Fibroblast of villous mesenchyme (primary cell): ENCODE measurements at regions not wholly inside any gene's neighbourhood (a gene's known extent, or its start where the extent isn't known, plus 50 kb on each side); places are given as distances from the start of the nearest gene placed in this dataset.
"Not testable (repeated sequence)": the region's sequence is repeated elsewhere in the genome, so short reads cannot be mapped to it uniquely, and the experiment has no call there.

Experiments used
- DNase-seq: peaks from one replicate; pipeline ENCODE4 v3.0.0-alpha.2; 2010; ENCODE audit warnings: low read depth
- H3K4me3 ChIP-seq: 2 replicates; pipeline ENCODE4 v1.5.1; 2011; ENCODE audit warnings: low read depth, mild to moderate bottlenecking, low read length
- TF ChIP-seq, protein P1 (sequence below): IDR thresholded peaks from 2 replicates; pipeline ENCODE4 v1.5.1; 2012; ENCODE audit warnings: low read depth, mild to moderate bottlenecking, low read length; ENCODE audit not compliant: insufficient read depth

DNA sequence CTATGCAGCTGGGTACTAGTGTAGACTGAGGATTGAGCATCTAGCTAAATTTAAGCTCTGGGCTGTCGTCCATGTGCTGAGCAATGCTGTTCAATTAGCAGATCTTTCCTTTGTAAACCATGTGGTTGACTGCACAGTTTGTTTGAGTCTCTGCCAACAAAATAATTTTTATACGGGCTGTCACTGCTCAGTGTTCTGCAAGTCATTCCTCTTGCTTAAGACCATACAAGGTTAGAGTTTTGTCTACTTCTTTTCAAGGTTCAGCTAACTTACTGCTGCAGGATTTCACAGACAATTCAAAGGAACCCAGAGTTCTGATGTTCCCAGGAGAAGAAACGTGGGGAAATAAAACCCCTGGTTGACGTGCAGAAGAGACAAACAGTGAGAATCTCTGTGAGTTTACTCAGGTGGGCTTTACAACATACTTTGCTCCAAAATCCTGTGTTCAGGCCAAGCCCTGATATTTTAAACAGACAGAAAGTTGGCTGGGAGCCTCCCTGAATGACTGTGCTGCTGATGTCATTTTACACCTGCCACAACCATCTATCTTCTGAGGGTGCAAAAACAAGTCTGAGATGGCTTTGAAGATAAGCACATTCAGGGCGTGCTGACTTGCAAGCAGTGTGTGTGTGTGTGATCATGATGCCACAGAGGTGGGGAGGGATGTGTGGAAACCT is 177.1 kb upstream of the SVIL start:
- TF ChIP-seq, protein P1, sequence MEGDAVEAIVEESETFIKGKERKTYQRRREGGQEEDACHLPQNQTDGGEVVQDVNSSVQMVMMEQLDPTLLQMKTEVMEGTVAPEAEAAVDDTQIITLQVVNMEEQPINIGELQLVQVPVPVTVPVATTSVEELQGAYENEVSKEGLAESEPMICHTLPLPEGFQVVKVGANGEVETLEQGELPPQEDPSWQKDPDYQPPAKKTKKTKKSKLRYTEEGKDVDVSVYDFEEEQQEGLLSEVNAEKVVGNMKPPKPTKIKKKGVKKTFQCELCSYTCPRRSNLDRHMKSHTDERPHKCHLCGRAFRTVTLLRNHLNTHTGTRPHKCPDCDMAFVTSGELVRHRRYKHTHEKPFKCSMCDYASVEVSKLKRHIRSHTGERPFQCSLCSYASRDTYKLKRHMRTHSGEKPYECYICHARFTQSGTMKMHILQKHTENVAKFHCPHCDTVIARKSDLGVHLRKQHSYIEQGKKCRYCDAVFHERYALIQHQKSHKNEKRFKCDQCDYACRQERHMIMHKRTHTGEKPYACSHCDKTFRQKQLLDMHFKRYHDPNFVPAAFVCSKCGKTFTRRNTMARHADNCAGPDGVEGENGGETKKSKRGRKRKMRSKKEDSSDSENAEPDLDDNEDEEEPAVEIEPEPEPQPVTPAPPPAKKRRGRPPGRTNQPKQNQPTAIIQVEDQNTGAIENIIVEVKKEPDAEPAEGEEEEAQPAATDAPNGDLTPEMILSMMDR, result no peak
- H3K4me3 ChIP-seq, result no peak overlapping the region
- peak; percentile 98 for DNase-seq

DNA sequence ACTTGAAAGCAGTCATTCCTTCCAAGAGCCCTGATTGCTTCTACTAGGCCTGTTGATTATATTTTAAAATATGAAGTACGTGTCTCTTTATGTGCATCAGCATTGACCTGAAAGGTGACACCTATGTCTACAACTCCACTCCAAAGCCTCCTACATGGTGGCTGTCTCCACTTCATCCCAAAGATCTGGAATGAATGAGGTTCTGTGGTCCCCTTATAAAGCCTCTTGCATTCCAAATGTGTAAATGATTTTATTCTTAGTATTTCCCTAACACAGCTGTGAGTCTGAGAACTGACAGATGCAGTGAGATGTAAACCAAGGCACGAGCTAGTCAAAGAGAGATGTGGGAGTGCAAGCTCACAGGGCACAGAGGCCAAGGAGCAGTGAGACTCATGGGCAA is 176.0 kb upstream of the SVIL start:
- H3K4me3 ChIP-seq, result no peak overlapping the region
- TF ChIP-seq, protein P1, result no peak
- DNase-seq, result no peak

DNA sequence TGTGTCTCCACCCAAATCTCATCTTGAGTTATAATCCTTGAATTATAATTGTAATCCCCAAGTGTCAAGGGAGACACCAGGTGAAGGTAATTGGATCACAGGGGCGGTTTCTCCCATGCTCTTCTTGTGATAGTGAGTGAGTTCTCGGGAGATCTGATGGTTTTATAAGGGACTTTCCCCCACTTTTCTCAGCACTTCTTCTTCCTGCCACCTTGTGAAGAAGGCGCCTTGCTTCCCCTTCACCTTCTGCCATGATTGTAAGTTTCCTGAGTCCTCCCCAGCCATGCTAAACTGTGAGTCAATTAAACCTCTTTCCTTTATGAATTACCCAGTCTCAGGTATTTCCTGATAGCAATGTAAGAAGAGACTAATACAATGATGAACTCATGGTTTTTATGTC is 175.5 kb upstream of the SVIL start:
- H3K4me3 ChIP-seq, DNase-seq: not testable (repeated sequence)

DNA sequence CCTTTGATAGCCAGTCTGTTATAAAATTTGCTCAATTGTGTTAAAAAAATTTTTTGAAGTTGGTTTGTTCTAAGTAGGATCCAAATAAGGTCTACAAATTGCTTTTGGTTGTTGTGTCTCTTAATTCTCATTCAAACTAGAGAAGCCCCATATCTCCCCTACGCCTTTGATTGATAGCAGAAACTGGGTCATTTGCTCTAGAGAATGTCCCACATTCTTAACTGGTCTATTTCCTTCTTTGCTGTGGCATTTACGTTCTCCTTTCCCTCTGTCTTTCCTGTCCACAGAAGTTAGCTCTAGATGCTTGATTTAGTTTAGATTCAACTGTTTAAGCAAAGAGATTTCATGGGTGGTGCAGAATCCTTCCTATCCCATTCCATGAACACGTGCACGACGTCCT is 174.6 kb upstream of the SVIL start:
- H3K4me3 ChIP-seq, result no peak overlapping the region
- no peak for DNase-seq

DNA sequence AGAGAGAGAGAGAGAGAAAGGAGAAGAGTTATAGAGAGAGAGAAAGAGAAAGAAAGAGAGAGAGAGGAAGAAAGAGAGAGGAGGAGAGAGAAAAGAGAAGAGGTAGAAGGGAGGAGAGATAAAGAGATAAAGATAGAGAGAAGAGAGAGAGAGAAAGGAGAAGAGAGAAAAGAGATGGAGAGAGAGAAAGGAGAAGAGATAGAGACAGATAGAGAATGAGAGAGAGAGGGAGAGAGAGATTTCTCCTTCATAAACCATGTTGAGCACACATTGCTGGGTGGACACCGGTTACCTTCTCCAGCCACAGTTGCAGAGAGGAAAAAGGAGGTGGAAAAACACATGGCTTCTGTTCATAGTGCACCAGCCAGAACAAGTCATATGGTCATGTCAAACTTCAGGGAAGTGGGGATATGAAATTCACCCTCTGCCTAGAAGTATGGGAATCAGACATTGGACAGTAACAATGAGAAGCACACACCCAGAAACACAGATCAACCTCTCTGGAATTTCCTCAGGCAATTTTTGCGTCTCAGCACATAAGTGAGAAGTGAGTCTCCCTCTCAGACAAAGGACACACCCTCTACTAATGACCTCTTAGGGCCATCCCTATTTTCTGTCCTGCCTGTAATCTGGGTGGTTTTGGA is 172.5 kb upstream of the SVIL start:
- TF ChIP-seq, protein P1, result no peak
- peak; percentile 62 for DNase-seq
- H3K4me3 ChIP-seq, result no peak overlapping the region

More for the DNA sequence above, 174.6 kb upstream of the SVIL start:
- TF ChIP-seq, protein P1, result no peak

DNA sequence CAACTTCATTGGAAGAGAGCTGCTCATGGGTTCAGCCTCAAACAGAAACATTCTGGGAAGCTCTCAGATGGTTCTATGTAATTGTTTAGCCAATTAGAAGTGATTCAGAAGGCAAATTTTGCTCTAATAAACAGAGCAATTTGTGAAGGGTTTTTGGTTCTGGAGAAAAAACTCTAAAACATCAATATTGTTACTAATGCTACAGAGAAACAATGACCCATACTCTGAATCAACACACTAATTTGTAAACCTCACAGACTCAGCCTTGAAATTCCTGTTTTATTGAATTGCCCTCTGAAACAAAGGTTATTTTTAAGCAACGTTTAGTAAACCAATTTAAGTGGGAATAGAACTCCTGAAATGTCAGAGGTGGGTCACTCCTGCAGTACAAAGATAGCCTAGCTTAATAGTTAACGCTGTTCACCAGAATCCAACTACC is 171.6 kb upstream of the SVIL start:
- peak; percentile 55 for DNase-seq
- TF ChIP-seq, protein P1, result no peak
- H3K4me3 ChIP-seq, result no peak overlapping the region

DNA sequence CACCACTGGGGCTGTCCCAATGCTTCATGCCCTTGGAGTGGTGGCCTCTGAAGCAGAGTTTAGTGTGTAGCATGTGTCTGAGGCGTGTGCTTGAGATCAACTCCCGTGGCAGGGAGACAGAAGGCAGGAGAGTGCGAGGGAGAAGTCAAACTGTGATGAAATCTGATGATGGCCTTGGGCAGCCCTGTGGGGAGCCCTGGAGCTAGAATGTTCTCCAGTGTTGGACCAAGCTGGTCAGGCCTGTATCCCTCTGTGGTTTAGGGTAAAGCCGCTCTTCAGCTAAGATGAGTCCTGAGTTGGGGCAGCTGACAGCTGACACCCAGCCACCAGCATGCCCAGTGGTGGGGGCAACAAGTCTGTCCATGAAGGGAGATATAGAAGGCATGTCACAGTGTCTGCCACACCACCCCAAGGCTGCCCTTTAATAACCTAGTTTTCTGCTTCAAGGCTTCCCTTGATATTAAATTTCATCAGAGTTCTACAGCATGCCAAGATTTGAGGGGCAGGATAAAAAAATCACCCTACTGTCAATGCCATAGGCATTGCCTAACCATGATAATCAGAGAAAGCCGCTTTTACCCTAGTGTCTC is 170.5 kb upstream of the SVIL start:
- TF ChIP-seq, protein P1, result no peak
- H3K4me3 ChIP-seq, result no peak overlapping the region
- DNase-seq, result no peak
